NCI-H128 (cell line): ENCODE measurements at regions not wholly inside any gene's neighbourhood (a gene's known extent, or its start where the extent isn't known, plus 50 kb on each side); places are given as distances from the start of the nearest gene placed in this dataset.

ENCODE experiments used
- DNase-seq: peaks from one replicate; lab custom pipeline; 2025; ENCODE audit not compliant: unreplicated experiment; lab: John Stamatoyannopoulos, UW

GRCh38 chr2:138430181-138430580, 71.4 kb upstream of the SPOPL start:
- DNase-seq: no peak

GRCh38 chr2:138432971-138433370, 68.6 kb upstream of the SPOPL start:
- no peak for DNase-seq

- no peak for DNase-seq
These were observed 67.3 kb upstream of the SPOPL start for GRCh38 chr2:138433995-138434951.

GRCh38 chr2:138435701-138436100, 65.9 kb upstream of the SPOPL start:
- no peak for DNase-seq

- no peak for DNase-seq
These were observed 61.8 kb upstream of the SPOPL start for GRCh38 chr2:138439733-138440132.

- no peak for DNase-seq
These were observed 60.8 kb upstream of the SPOPL start for GRCh38 chr2:138440759-138441158.

- DNase-seq: no peak
These were observed 59.7 kb upstream of the SPOPL start for GRCh38 chr2:138441916-138442315.

GRCh38 chr2:138444411-138444810, 57.2 kb upstream of the SPOPL start:
- DNase-seq: no peak

- DNase-seq: no peak
These were observed 56.3 kb upstream of the SPOPL start for GRCh38 chr2:138445227-138445626.

- no peak for DNase-seq
These were observed 55.5 kb upstream of the SPOPL start for GRCh38 chr2:138446043-138446442.

GRCh38 chr2:138447889-138448570, 53.5 kb upstream of the SPOPL start:
- DNase-seq: no peak
